DND-41 (cell line): ENCODE measurements at regions not wholly inside any gene's neighbourhood (a gene's known extent, or its start where the extent isn't known, plus 50 kb on each side); places are given as distances from the start of the nearest gene placed in this dataset.

Source experiments
- ATAC-seq: fragments of 200-7000 bp; cut with Tn5 transposase; 3 replicates; pipeline ENCODE4 v1.9.1; 2021; ENCODE audit warnings: low read depth; ENCODE audit not compliant: insufficient read depth
- DNase-seq: peaks from one replicate; pipeline ENCODE4 v3.0.0-alpha.2; 2020
- H2AFZ ChIP-seq: 2 replicates; pipeline ENCODE4 v1.6.0; 2012; ENCODE audit warnings: low read depth, low read length
- H3K27ac ChIP-seq: 2 replicates; pipeline ENCODE4 v1.5.1; 2012; ENCODE audit warnings: low read length, inconsistent platforms
- H3K27me3 ChIP-seq: fragments of 200-600 bp; sonication (generic); 2 replicates; pipeline ENCODE4 v1.6.0; 2012; ENCODE audit warnings: low read length, mild to moderate bottlenecking, inconsistent platforms; ENCODE audit not compliant: insufficient read depth, poor library complexity
- H3K36me3 ChIP-seq: 2 replicates; pipeline ENCODE4 v1.5.1; 2012; ENCODE audit warnings: low read length, inconsistent platforms; ENCODE audit not compliant: insufficient read depth
- H3K4me1 ChIP-seq: 2 replicates; pipeline ENCODE4 v1.5.1; 2012; ENCODE audit warnings: mild to moderate bottlenecking, low read length; ENCODE audit not compliant: insufficient read depth
- H3K4me2 ChIP-seq: 2 replicates; pipeline ENCODE4 v1.6.0; 2012; ENCODE audit warnings: mild to moderate bottlenecking, moderate library complexity, low read length, inconsistent platforms; ENCODE audit not compliant: insufficient read depth
- H3K4me3 ChIP-seq, 2 experiments: fragments of 200-600 bp in 1 of 2; shearing (Covaris generic) in 1 of 2; 2 replicates each; pipeline ENCODE4 v1.5.1; 2012 to 2016; ENCODE audit warnings: inconsistent platforms in 2 of 2, low read length in 2 of 2, mild to moderate bottlenecking in 2 of 2, low read depth in 1 of 2, moderate library complexity in 1 of 2
- H3K79me2 ChIP-seq: 2 replicates; pipeline ENCODE4 v1.6.0; 2012; ENCODE audit warnings: low read length, inconsistent platforms; ENCODE audit not compliant: insufficient read depth
- H3K9ac ChIP-seq: 2 replicates; pipeline ENCODE4 v1.6.0; 2012; ENCODE audit warnings: low read depth, mild to moderate bottlenecking, inconsistent platforms, low read length, moderate library complexity
- H3K9me3 ChIP-seq: 2 replicates; pipeline ENCODE4 v1.5.1; 2012; ENCODE audit warnings: low read length, moderate library complexity, mild to moderate bottlenecking, inconsistent platforms; ENCODE audit not compliant: insufficient read depth, severe bottlenecking
- H4K20me1 ChIP-seq: 2 replicates; pipeline ENCODE4 v1.6.0; 2012; ENCODE audit warnings: low read length; ENCODE audit not compliant: insufficient read depth
- CTCF ChIP-seq: IDR thresholded peaks from 2 replicates; pipeline ENCODE4 v1.5.1; 2012; ENCODE audit warnings: borderline replicate concordance, low read length, moderate library complexity, mild to moderate bottlenecking; ENCODE audit not compliant: poor library complexity, severe bottlenecking; ENCODE audit errors: extremely low read depth
- EZH2 ChIP-seq: IDR thresholded peaks from 3 replicates; pipeline ENCODE4 v1.6.1; 2012; ENCODE audit warnings: borderline replicate concordance, low read depth, mild to moderate bottlenecking, moderate library complexity, low read length, inconsistent platforms; ENCODE audit not compliant: severe bottlenecking

GRCh38 chr13:89982407-89983095, 1364.9 kb upstream of the MIR17HG start:
- Histone ChIP-seq H3K27ac (no peak overlapping the region), H3K4me1 (no peaks in the 10 kb centered on the region), H3K79me2 (no peaks in the 10 kb centered on the region), H3K9ac (no peak overlapping the region), H3K9me3 (no peaks in the 10 kb centered on the region), H3K27me3 (no peaks in the 10 kb centered on the region), H3K4me3 (no peak overlapping the region), H3K36me3 (no peaks in the 10 kb centered on the region), H4K20me1 (no peaks in the 10 kb centered on the region), H3K4me2 (no peak overlapping the region), H2AFZ (no peak overlapping the region)
- DNase-seq (no peak), ATAC-seq (no peak)
- TF ChIP-seq CTCF: no peak
- no peak for TF ChIP-seq EZH2

- Histone ChIP-seq H3K79me2 (no peaks in the 10 kb centered on the region), H2AFZ (no peak overlapping the region), H3K27me3 (no peaks in the 10 kb centered on the region), H4K20me1 (no peaks in the 10 kb centered on the region), H3K27ac (no peak overlapping the region), H3K36me3 (no peaks in the 10 kb centered on the region), H3K4me1 (no peaks in the 10 kb centered on the region), H3K9me3 (no peaks in the 10 kb centered on the region), H3K4me3 (no peak overlapping the region), H3K9ac (no peak overlapping the region), H3K4me2 (no peak overlapping the region)
- ATAC-seq (no peak), DNase-seq (no peak)
- no peak for TF ChIP-seq EZH2
These were observed 1359.3 kb upstream of the MIR17HG start for GRCh38 chr13:89988206-89988605.

- Histone ChIP-seq H3K4me2 (no peak overlapping the region), H3K27me3 (no peaks in the 10 kb centered on the region), H3K27ac (no peak overlapping the region), H3K4me3 (no peak overlapping the region), H2AFZ (no peak overlapping the region), H3K36me3 (no peaks in the 10 kb centered on the region), H3K9ac (no peak overlapping the region), H3K79me2 (no peaks in the 10 kb centered on the region), H3K9me3 (no peaks in the 10 kb centered on the region), H4K20me1 (no peaks in the 10 kb centered on the region), H3K4me1 (no peaks in the 10 kb centered on the region)
- no peak for DNase-seq
- ATAC-seq: no peak
- no peak for TF ChIP-seq CTCF
- no peak for TF ChIP-seq EZH2
These were observed 1343.9 kb upstream of the MIR17HG start for GRCh38 chr13:90003566-90003965.

GRCh38 chr13:90008707-90009149, 1338.8 kb upstream of the MIR17HG start:
- H3K79me2 ChIP-seq: no peaks in the 10 kb centered on the region
- H3K4me2 ChIP-seq: no peak overlapping the region
- H3K4me1 ChIP-seq: no peaks in the 10 kb centered on the region
- H3K4me3 ChIP-seq: no peak overlapping the region
- no peaks in the 10 kb centered on the region for H3K36me3 ChIP-seq
- no peaks in the 10 kb centered on the region for H3K27me3 ChIP-seq
- no peak for ATAC-seq
- no peaks in the 10 kb centered on the region for H4K20me1 ChIP-seq
- no peak for DNase-seq
- no peak overlapping the region for H3K27ac ChIP-seq
- no peak overlapping the region for H3K9ac ChIP-seq
- H3K9me3 ChIP-seq: no peaks in the 10 kb centered on the region
- TF ChIP-seq CTCF (no peak), EZH2 (no peak)
- H2AFZ ChIP-seq: no peak overlapping the region; the same call in 1 of the 2 replicates
